HG02981 (cell line): ENCODE measurements at regions not wholly inside any gene's neighbourhood (a gene's known extent, or its start where the extent isn't known, plus 50 kb on each side); places are given as distances from the start of the nearest gene placed in this dataset.

Experiments
- ATAC-seq: cut with Tn5 transposase; IDR thresholded peaks from one replicate; pipeline ENCODE4 v1.9.1; 2021; ENCODE audit warnings: mild to moderate bottlenecking, moderate library complexity; ENCODE audit not compliant: unreplicated experiment

- ATAC-seq, result no peak
These were observed 670.2 kb downstream of the SEMA5A start for GRCh38 chr5:8875722-8876121.

- ATAC-seq, result peak; percentile 66
These were observed 666.6 kb downstream of the SEMA5A start for GRCh38 chr5:8879248-8879647.

- ATAC-seq, result no peak
These were observed 661.8 kb downstream of the SEMA5A start for GRCh38 chr5:8884029-8884428.

- no peak for ATAC-seq
These were observed 652.9 kb downstream of the SEMA5A start for GRCh38 chr5:8892926-8893325.

- no peak for ATAC-seq
These were observed 651.8 kb downstream of the SEMA5A start for GRCh38 chr5:8894031-8894430.

GRCh38 chr5:8895062-8895461 lies 650.8 kb downstream of the SEMA5A start:
- ATAC-seq, result no peak

- ATAC-seq, result no peak
These were observed 650.3 kb downstream of the SEMA5A start for GRCh38 chr5:8895599-8895998.

GRCh38 chr5:8897316-8897715 lies 648.6 kb downstream of the SEMA5A start:
- no peak for ATAC-seq

GRCh38 chr5:8905021-8905420 lies 640.9 kb downstream of the SEMA5A start:
- no peak for ATAC-seq

GRCh38 chr5:8906303-8906967 lies 639.4 kb downstream of the SEMA5A start:
- ATAC-seq, result no peak

- no peak for ATAC-seq
These were observed 638.6 kb downstream of the SEMA5A start for GRCh38 chr5:8907168-8907868.

- peak; percentile 77 for ATAC-seq
These were observed 637.7 kb downstream of the SEMA5A start for GRCh38 chr5:8908055-8908683.

- ATAC-seq, result no peak
These were observed 633.8 kb downstream of the SEMA5A start for GRCh38 chr5:8912106-8912505.

- ATAC-seq, result no peak
These were observed 632.4 kb downstream of the SEMA5A start for GRCh38 chr5:8913522-8913921.

GRCh38 chr5:8919096-8919495 lies 626.8 kb downstream of the SEMA5A start:
- ATAC-seq, result no peak

GRCh38 chr5:8923526-8923925 lies 622.3 kb downstream of the SEMA5A start:
- ATAC-seq, result no peak

- ATAC-seq, result no peak
These were observed 621.7 kb downstream of the SEMA5A start for GRCh38 chr5:8924054-8924793.

- ATAC-seq, result no peak
These were observed 615.9 kb downstream of the SEMA5A start for GRCh38 chr5:8930021-8930420.

- no peak for ATAC-seq
These were observed 611.4 kb downstream of the SEMA5A start for GRCh38 chr5:8934455-8934854.

GRCh38 chr5:8940934-8941333 lies 604.9 kb downstream of the SEMA5A start:
- ATAC-seq, result no peak

GRCh38 chr5:8943301-8943700 lies 602.6 kb downstream of the SEMA5A start:
- ATAC-seq, result no peak
